ENCODE measurements at regions not wholly inside any gene's neighbourhood (a gene's known extent, or its start where the extent isn't known, plus 50 kb on each side); places are given as distances from the start of the nearest gene placed in this dataset.

DNA sequence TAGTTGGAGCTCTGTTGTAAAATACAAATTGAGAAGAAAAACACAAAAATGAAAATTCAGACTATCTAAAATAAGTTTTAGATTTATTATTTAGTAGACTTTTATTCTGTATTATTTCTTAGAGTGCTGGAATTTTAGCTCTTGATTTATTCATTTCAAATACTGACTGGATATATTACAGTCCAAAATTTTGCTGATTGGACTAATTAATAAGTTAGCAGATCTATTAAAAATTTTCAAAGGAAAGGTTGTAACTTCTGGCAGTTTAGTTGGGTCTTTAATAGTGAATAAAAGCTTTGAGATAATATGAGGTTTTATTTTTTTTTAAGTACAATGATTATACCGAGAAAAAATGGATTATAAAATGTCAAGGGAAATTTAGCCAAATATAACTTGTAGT is 1224.9 kb upstream of the SPRY2 start:
- ChIA-PET POLR2A (no interaction called here), CTCF (ENCODE audit: unreplicated experiment) (no interaction called here)
- no peaks in the 10 kb centered on the region for H3K9me3 ChIP-seq (ENCODE audit: low read length)
- H3K79me2 ChIP-seq (ENCODE audit: insufficient read depth, low read depth, low read length): no peaks in the 10 kb centered on the region
- H2AFZ ChIP-seq (ENCODE audit: low read length): no peak overlapping the region
- no peak for DNase-seq (ENCODE audit: low spot score)
- intact Hi-C loops (cut with micrococcal nuclease; ENCODE audit: unreplicated experiment): no loop called here
- no peak overlapping the region for H3K27ac ChIP-seq (ENCODE audit: low read depth, low read length, poor library complexity, severe bottlenecking)
- H4K20me1 ChIP-seq (ENCODE audit: insufficient read depth, low read length): no peaks in the 10 kb centered on the region
- TF ChIP-seq, protein P1, sequence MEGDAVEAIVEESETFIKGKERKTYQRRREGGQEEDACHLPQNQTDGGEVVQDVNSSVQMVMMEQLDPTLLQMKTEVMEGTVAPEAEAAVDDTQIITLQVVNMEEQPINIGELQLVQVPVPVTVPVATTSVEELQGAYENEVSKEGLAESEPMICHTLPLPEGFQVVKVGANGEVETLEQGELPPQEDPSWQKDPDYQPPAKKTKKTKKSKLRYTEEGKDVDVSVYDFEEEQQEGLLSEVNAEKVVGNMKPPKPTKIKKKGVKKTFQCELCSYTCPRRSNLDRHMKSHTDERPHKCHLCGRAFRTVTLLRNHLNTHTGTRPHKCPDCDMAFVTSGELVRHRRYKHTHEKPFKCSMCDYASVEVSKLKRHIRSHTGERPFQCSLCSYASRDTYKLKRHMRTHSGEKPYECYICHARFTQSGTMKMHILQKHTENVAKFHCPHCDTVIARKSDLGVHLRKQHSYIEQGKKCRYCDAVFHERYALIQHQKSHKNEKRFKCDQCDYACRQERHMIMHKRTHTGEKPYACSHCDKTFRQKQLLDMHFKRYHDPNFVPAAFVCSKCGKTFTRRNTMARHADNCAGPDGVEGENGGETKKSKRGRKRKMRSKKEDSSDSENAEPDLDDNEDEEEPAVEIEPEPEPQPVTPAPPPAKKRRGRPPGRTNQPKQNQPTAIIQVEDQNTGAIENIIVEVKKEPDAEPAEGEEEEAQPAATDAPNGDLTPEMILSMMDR (conservative IDR thresholded peaks at IDR 0.05; ENCODE audit: low read length): no peak
- TF ChIP-seq EZH2phosphoT487 (IDR thresholded peaks at IDR 0.05; ENCODE audit: borderline replicate concordance, low read depth, low read length): no peak
- H3K4me2 ChIP-seq (ENCODE audit: low read length): no peak overlapping the region
- H3K4me3 ChIP-seq (ENCODE audit: low read depth, low read length, poor library complexity, severe bottlenecking): no peak overlapping the region
- H3K4me1 ChIP-seq (ENCODE audit: insufficient read depth, low read length, poor library complexity, severe bottlenecking): no peaks in the 10 kb centered on the region
- H3K36me3 ChIP-seq (ENCODE audit: insufficient read depth, low read length): no peaks in the 10 kb centered on the region
- H3K9me2 ChIP-seq (ENCODE audit: insufficient read depth, low read length): no peaks in the 10 kb centered on the region
- no TSS peak for BruUV-seq (replicated peaks)

DNA sequence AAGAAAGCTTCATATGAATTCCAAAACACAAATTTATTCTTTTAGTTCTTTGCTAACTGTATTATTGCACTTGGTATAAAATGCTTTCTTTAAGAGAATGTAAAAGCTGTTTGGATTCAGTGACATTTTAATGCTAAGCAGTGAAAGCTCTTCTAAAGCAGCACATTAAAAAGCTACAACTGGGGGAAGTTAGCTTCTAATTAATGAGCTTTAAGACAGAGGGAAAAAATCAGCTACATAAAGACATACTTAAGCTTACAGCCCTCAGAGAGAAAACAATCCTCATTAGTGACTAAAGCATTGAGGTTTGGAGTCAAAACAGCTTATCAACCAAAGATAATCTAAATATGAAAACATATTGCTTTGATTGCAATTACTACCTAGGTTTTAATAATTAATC is 1222.2 kb upstream of the SPRY2 start:
- Histone ChIP-seq H3K27ac (ENCODE audit: low read depth, low read length, poor library complexity, severe bottlenecking) (no peak overlapping the region), H3K9me2 (ENCODE audit: insufficient read depth, low read length) (no peaks in the 10 kb centered on the region), H3K79me2 (ENCODE audit: insufficient read depth, low read depth, low read length) (no peaks in the 10 kb centered on the region), H3K4me3 (ENCODE audit: low read depth, low read length, poor library complexity, severe bottlenecking) (no peak overlapping the region), H4K20me1 (ENCODE audit: insufficient read depth, low read length) (no peaks in the 10 kb centered on the region), H3K4me1 (ENCODE audit: insufficient read depth, low read length, poor library complexity, severe bottlenecking) (no peaks in the 10 kb centered on the region), H3K9me3 (ENCODE audit: low read length) (no peaks in the 10 kb centered on the region), H3K36me3 (ENCODE audit: insufficient read depth, low read length) (no peaks in the 10 kb centered on the region), H2AFZ (ENCODE audit: low read length) (no peak overlapping the region), H3K4me2 (ENCODE audit: low read length) (no peak overlapping the region)
- no peak for TF ChIP-seq EZH2phosphoT487 (IDR thresholded peaks at IDR 0.05; ENCODE audit: borderline replicate concordance, low read depth, low read length)
- TF ChIP-seq, protein P1 (conservative IDR thresholded peaks at IDR 0.05; ENCODE audit: low read length): no peak
- intact Hi-C loops (cut with micrococcal nuclease; ENCODE audit: unreplicated experiment): no loop called here
- DNase-seq (ENCODE audit: low spot score): no peak
- no TSS peak for BruUV-seq (replicated peaks)
- POLR2A ChIA-PET: interaction anchor here (0.6 to 1.0 kb wide), 2 partner anchors 18 to 119 kb away, joined by 3 read pairs; no protein-coding TSS in a partner anchor
- CTCF ChIA-PET (ENCODE audit: unreplicated experiment): no interaction called here

DNA sequence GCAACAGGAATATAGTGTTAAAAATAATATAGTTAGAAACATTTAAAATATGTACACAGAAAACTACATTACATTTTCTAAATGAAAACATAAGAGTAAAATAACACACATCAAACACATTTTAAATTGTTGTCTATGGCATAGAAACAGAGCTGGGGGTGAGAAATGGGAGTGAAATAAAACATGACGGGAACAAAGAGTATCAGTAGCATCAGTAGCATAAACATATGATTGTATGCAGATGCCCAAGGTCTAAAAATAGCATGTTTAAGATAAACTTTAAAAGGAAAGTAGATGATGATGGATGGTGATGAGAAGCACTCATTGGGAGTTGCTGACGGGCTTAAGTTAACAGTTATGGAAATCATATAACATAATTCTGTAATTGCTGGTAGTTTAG is 1221.7 kb upstream of the SPRY2 start:
- no peak for DNase-seq (ENCODE audit: low spot score)
- no peak for TF ChIP-seq EZH2phosphoT487 (IDR thresholded peaks at IDR 0.05; ENCODE audit: borderline replicate concordance, low read depth, low read length)
- TF ChIP-seq, protein P1 (conservative IDR thresholded peaks at IDR 0.05; ENCODE audit: low read length): no peak
- Histone ChIP-seq H4K20me1 (ENCODE audit: insufficient read depth, low read length) (no peaks in the 10 kb centered on the region), H2AFZ (ENCODE audit: low read length) (no peak overlapping the region), H3K4me2 (ENCODE audit: low read length) (no peak overlapping the region), H3K9me2 (ENCODE audit: insufficient read depth, low read length) (no peaks in the 10 kb centered on the region), H3K4me3 (ENCODE audit: low read depth, low read length, poor library complexity, severe bottlenecking) (no peak overlapping the region), H3K4me1 (ENCODE audit: insufficient read depth, low read length, poor library complexity, severe bottlenecking) (no peaks in the 10 kb centered on the region), H3K79me2 (ENCODE audit: insufficient read depth, low read depth, low read length) (no peaks in the 10 kb centered on the region), H3K9me3 (ENCODE audit: low read length) (no peaks in the 10 kb centered on the region), H3K27ac (ENCODE audit: low read depth, low read length, poor library complexity, severe bottlenecking) (no peak overlapping the region), H3K36me3 (ENCODE audit: insufficient read depth, low read length) (no peaks in the 10 kb centered on the region)
- ChIA-PET CTCF (ENCODE audit: unreplicated experiment) (no interaction called here), POLR2A (interaction anchor here (1.0 kb wide), 1 partner anchor 18 kb away, joined by 3 read pairs; no protein-coding TSS in a partner anchor)
- intact Hi-C loops (cut with micrococcal nuclease; ENCODE audit: unreplicated experiment): no loop called here
- BruUV-seq (replicated peaks): no TSS peak
